GM20431 (cell line): ENCODE measurements at regions not wholly inside any gene's neighbourhood (a gene's known extent, or its start where the extent isn't known, plus 50 kb on each side); places are given as distances from the start of the nearest gene placed in this dataset.
"Not testable (repeated sequence)": the region's sequence is repeated elsewhere in the genome, so short reads cannot be mapped to it uniquely, and the experiment has no call there.

Experiments used
- in situ Hi-C: fragments of 300-500 bp; cut with MseI, MboI; formaldehyde crosslinking; loops from one replicate; pipeline ENCODE4 v1.15.0; 2020; ENCODE audit warnings: low sequenced_read_pairs; ENCODE audit not compliant: unreplicated experiment

DNA sequence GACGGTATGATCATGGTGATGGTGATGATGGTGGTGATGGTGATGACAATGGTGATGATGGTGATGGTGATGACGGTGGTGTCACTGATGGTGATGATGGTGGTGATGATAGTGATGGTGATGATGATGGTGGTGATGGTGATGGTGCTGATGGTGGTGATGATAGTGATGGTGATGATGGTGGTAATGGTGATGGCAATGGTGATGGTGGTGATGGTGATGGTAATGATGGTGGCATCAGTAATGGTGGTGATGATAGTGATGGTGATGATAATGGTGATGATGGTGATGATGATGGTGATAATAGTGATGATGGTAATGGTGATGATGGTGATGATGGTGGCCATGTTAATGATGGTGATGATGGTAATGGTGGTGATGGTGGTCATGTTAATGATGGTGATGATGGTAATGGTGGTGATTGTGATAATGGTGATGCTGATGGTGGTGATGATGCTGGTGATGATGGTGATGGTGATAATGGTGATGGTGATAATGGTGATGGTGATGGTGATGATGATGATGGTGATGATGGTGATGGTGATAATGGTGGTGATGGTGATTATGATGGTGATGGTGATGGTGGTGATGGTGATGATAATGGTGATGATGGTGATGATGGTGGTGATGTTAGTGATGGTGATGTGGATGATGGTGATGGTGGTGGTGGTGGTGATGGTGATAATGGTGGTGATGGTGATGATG lies 107.2 kb downstream of the C16orf95 start:
- in situ Hi-C loops: no loop called here

DNA sequence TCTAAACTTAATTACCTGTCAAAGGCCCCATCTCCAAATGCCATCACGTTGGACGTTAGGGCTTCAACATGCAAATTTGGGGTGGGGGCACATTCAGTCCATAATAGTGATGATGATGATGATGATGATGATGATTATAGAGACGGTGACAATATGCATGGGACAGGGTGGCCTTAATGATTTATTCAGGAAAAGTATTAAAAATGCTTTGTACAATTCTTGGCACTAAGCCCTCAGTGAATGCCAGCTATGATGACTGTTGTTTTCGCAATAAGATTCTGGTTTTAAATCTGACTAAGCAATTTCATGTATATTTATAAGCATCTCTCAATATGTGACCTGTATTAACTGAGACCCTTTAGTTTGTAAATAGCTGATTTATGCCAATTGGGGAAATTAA lies 106.3 kb downstream of the C16orf95 start:
- in situ Hi-C loops: no loop called here

DNA sequence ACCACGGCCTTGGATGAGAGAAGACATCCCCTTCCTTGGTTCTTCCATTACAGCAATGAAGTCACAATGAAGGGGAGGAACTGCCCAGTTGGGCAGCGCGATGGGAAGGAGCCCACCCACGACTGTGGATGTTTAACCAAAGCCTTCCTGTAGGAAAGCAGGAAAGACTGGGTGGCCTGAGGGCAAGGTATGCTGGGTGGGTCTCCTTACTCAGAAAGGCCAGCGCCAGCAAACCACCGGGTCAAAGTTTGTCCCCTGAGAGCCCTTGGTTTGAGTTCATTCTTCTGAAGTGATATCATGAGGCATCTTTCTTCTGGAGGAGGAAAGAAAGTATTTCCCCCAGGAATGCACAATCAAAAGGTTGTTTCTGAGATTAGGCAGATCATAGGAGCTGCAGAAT lies 105.2 kb downstream of the C16orf95 start:
- in situ Hi-C loops: no loop called here

DNA sequence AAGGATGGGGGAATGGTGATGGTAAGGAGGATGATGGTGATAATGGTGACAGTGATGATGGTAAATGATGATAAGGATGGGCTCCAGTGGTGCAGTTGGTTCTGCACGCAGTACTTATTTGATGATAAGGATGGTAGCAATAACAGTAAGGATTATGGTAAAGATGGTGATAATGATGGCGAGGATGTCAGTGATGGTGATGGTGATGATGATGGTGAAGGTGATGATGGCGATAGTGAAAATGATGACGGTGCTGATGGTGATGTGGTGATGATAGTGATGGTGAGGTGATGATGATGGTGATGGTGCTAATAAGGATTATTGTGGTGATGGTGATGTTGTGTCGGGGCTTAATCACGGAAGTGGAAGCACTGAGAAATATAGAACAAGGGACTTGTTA lies 103.7 kb downstream of the C16orf95 start:
- in situ Hi-C loops: no loop called here

DNA sequence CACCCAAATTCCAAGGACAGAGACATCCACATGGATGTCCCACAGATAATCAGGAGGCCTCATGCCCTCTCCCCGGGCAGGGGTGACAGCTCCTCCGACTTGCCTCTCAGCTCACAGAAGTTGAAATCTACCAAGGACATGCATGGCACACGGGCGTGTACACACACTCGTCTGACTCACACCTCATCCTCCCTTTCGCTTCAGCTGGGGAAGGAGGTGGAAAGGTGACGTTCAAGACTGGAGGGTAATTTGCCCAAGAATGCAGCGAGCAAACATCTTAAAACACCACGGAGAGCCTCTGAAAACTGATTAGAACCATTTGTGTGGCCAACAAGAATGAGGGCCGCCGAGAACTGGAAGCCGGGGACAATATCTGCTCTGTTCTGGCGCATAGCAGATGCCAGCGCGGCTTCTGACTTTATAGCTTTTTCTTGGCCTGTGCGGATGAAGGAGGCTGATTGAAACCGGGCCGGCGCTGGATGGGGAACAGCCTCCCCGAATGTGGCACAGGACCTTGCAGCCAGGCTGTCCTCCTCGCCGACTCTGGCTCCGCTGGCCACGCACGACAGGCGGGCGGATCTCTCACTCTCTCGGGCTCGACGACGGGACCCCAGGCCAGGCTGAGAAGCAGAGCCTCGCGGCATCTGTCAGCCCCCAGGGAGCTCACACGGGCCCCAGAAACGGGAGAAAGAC lies 100.9 kb downstream of the C16orf95 start:
- in situ Hi-C loops: no loop called here

DNA sequence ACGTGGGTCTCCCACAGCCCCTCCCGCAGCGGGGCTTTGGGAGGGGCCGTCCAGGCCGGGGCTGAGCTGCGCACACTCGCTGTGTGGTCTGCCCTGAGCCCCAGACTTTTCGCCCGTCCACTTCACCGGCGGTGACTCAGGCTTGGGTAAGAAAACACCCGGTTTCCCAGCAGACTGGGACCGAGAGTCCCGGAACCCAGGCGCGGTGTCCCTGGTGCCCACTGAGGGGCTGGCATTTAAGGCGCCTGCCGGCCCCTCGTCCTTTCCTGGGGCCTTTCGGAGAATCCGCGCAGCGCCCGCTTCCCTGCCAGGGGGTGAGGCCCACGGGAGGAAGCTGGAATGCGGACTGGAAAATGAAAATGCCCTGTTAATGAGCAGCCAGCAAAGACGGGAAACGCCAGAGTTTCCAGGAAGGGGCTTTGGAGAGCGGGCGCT lies 100.3 kb downstream of the C16orf95 start:
- in situ Hi-C loops: no loop called here

DNA sequence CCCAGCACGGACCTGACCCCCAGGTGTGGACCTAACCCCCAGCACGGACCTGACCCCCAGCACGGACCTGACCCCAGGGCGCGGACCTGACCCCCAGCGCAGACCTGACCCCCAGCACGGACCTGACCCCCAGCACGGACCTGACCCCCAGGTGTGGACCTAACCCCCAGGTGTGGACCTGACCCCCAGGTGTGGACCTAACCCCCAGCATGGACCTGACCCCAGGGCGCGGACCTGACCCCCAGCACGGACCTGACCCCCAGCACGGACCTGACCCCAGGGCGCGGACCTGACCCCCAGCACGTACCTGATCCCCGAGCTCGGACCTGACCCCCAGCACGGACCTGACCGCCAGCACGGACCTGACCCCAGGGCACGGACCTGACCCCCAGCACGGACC lies 99.4 kb downstream of the C16orf95 start:
- in situ Hi-C loops: not testable (repeated sequence)

DNA sequence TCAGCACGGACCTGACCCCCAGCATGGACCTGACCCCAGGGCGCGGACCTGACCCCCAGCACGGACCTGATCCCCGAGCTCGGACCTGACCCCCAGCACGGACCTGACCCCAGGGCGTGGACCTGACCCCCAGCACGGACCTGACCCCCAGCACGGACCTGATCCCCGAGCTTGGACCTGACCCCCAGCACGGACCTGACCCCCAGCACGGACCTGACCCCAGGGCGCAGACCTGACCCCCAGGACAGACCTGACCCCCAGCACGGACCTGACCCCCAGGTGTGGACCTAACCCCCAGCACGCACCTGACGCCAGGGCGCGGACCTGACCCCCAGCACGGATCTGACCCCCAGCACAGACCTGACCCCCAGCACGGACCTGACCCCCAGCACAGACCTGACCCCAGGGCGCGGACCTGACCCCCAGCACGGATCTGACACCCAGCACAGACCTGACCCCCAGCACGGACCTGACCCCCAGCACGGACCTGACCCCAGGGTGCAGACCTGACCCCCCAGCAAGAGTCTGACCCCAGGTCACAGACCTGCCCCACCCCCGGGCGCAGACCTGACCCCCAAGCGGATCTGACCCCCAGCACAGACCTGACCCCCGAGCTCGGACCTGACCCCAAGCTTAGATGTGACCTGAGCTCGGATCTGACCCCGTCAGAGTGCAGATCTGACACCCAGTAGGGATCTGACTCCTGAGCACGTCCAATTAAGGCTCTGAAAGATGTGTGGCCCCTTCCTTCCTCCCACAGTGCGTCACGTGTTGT lies 98.7 kb downstream of the C16orf95 start:
- in situ Hi-C loops: no loop called here

DNA sequence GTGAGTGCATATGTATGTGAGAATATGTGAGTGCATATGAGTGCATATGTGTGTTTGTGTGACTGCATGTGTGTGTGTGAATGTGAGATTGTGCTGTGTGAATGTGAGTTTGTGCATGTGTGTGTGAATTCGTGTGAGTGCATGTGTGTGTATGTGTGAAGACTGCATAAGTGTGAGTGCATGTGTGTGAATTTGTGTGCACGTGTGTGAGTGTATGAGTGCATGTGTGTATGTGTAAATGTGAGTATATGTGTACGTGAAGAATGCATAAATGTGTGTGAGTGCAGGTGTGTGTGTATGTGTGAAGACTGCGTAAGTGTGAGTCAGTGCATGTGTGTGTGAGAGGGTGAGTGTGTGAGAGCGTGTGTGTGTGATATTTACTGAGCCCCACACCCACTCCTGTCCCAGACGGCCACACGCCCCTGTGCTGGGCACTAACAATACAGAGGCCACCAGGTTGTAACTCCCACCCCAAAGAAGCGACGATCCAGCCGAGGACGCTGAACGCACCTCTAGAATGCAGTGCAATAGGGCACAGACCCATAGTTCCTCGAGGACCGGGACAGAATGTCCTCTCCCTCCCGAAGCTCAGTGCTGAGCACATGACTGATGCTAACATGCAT lies 97.8 kb downstream of the C16orf95 start:
- in situ Hi-C loops: no loop called here

DNA sequence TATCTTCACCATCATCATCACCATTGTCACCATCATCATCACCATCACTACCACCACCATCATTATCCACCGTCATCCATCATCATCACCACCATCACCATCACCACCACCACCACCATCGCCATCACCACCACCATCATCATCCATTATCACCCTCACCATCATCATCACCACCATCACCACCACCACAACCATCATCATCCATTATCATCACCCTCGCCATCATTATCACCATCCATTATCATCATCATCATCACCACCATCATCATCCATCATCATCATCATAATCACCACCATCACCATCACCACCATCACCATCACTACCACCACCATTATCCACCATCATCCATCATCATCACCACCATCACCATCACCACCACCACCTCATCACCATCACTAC lies 95.6 kb downstream of the C16orf95 start:
- in situ Hi-C loops: no loop called here

DNA sequence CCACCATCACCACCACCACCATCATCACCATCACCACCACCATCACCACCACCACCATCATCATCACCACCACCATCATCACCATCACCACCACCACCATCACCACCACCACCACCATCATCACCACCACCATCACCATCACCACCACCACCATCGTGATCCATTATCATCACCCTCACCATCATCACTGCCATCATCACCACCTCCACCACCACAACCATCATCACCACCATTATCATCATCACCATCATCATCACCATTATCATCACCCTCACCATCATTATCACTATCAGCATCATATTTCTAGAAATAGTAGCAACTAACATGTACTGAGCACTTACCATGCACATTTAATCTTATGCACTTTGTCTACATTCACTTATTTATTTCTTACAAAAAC lies 94.9 kb downstream of the C16orf95 start:
- in situ Hi-C loops: no loop called here

DNA sequence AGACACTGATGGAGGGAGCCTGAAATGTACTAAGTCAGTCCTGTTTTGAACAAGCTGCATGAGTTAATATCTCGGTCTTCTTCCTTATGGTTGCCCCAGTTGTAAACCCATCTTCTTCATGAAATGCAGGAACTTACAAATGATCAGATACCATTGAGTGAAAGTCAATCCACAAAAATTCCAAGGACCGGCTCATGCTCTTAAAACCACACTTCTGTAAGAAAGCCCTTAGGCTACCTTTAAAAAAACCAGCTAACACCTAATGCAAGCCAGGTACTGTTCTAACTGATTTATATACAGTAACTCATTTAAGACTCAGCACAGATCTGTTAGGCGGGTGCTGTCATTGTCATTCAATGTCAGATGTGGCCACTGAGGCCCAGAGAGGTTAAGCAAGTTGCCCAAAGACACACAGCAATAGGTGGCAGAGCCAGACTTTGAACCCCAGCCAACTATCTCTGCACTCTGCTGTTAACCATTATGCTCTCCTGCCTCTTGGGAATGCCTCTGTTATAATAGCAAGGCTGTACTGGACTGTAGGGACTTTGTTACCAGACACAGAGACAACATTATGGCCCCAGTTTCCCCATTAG lies 93.4 kb downstream of the C16orf95 start:
- in situ Hi-C loops: no loop called here

DNA sequence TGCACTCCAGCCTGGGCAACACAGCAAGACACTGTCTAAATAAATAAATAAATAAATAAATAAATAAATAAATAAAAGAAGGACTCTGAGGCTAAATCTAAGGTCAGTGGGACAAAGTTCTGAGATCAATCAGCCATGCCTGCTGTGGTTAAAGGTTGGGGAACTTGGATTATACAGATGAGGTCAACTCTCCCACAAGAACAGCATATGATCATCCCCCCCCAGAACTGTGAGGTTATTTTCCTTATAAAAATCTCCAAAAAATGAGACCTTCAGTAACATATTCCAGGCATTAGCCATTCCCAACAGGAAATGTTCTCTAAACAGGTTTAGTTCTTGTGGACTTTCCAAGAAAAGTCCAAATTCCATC lies 90.3 kb downstream of the C16orf95 start:
- in situ Hi-C loops: no loop called here

DNA sequence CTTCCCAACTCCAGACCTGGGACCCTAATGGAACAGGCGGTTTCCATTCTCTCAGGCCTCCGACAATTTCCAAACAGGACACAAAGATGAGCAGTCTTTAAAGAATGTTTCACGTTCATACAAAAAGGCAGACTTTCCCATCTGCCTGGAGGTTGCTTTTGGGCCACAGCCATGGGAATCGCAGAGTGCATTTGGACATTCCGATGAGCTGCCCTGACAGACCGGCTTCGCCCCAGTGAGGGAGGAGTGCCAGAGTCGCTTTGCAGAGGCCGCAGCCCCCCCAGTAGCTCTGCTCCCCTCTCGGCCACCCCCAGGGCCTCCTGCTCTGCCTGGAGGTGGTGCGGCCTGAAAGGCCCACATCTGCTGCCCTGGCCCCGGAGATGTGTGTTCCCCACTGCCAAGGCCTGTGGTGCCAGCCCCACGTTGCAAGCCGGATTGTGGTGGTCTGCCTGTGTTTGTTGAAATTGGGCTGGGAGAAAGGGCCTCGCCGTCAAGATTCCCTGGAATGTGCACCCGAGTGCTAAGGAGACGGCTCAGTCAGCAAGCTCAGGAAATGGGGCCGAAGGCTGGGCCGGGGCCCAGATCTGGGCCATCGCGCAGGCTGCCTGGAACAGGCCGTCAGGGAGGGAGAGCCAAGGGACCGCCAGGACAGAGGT lies 89.8 kb downstream of the C16orf95 start:
- in situ Hi-C loops: no loop called here

DNA sequence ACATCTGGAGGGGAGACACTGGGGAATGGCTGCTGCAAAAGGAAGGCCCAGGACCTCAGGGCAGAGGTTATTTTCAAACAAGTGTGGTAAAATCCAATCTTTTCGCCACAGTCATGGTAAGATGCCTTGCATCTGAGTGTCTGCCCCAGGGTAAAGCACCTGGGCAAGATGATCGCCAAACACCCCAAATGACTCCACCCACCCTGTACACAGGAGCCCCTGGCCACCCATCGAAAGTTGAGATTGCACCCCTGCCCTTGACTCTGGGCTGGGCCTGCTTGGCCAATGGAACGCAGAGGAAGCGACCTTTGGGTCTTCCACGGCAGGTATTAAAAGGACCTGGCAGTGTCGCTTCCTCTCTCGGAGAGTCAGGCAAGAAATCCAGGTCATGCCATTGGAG lies 88.8 kb downstream of the C16orf95 start:
- in situ Hi-C loops: no loop called here

DNA sequence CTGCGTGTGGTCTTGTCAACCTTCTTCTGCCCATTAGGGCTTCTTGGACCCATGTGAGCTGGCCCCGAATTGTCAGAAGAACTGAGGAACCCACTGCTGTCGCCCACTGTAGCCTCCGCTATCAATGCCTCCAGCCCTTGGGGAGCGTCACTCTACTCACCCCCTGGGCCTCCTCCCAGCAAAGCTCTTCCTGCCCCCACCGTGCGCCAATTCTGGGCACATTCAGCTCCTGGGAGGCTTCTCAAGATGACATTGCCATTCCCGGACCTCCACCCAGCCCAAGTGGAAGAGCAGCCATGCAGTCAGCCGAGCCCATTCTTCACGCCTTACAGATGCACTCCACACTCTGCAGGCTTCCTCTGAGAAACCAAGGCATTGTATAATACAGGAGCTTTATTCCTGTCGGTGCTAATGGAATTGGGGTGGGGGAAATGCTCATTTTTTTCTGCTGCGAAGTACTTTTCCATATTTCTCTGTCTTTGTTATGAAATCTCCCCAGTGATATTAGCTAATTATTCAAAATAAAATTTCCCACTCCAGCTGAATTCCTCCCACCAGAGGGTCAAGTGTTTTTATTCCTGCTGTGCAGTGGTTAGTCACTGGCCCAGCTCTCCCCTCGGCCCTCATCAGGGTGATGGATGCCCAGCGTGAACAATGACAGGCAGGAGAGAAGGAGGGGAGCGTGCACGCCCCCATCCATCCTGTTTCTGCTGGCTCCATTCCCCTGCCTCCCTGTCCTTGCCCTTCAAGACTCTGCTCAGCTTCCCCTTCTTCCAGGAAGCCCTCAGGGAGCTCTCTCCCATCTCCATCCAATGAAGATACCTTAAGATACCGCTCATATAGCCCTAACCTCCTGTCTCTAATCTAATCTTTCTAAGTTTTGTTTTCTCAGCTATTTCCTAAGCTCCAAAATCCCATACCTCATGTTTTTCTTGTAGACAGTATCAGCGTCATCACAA lies 87.7 kb downstream of the C16orf95 start:
- in situ Hi-C loops: no loop called here

DNA sequence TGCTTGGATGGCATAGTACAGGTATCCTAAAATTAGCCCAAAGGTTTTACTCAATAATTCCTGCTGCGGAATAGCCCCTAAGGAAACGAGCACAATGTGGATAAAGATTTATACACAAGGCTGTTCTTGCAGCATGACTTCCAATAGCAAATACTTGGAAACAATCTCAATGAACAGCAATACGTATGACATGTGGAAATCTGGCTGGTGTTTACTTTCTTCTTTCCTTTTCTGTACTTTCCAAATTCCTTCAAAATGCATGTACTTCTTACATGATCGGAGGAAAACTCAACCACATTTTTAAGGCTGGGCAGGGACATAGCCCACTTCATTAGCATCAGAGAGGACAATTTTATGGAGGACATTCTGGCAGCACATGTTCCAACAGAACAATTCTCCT lies 86.6 kb downstream of the C16orf95 start:
- in situ Hi-C loops: no loop called here

DNA sequence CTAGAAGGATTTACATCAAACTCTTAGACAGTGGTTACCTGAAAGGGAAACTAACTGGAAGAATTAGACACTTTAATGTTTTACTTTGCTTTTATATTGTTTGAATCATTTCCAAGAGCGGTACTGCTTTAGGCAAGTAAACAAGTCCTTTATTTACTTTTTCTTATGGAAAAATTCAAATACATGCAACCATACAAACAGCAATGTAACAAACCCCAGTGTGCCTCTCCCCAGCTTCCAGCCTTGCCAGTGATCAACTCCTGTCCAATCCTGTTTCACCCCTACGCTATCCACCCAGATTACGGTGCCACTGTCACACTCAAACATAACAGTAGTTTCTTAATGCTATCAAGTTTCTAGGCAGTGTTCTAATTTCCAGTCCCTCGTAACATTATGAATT lies 85.9 kb downstream of the C16orf95 start:
- in situ Hi-C loops: no loop called here

DNA sequence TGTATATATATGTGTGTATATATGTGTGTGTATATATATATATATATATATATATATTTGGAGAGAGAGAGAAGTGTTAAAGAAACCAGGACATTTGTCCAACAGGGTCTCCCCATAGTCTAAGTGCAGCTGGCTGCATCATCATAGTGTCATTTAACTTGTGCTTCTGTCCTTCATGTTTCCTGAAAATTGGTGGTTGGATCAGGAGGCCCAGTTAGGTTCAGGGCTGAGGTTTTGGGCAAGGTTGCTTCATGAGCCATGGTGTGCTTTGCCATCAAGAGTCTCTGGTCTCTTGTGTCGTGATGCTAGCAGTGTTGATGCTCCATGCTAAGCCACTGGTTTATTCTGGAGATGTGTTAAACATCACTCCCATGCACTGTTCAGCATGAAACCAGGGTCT lies 85.3 kb downstream of the C16orf95 start:
- in situ Hi-C loops: no loop called here
